HEK293 (cell line): ENCODE measurements at regions not wholly inside any gene's neighbourhood (a gene's known extent, or its start where the extent isn't known, plus 50 kb on each side); places are given as distances from the start of the nearest gene placed in this dataset.

Source experiments
- CTCF ChIA-PET: fragments of 350-600 bp; formaldehyde crosslinking; extraction: SDS; loops from one replicate; lab custom pipeline; 2021; ENCODE audit warnings: antibody characterized with exemption; lab: Yijun Ruan, JAX
- POLR2A ChIA-PET: fragments of 300-600 bp; formaldehyde crosslinking; extraction: SDS; loops from one replicate; lab custom pipeline; 2020; ENCODE audit warnings: antibody characterized with exemption, inconsistent platforms; lab: Yijun Ruan, JAX
- H3K27ac ChIP-seq: fragments of 200-500 bp; sonication (Bioruptor generic); 2 replicates; pipeline ENCODE4 v1.5.1; 2014; ENCODE audit warnings: low read depth, low read length, control low read depth, inconsistent platforms; ENCODE audit errors: extremely low read depth
- H3K36me3 ChIP-seq, 2 experiments: fragments of 200-500 bp in 1 of 2; sonication (Bioruptor generic) in 1 of 2; 1 replicate in 1 of 2; 2 replicates in 1 of 2; pipeline ENCODE4 v1.5.1; 2014 to 2017; ENCODE audit warnings: inconsistent platforms in 2 of 2, low read length in 2 of 2; ENCODE audit not compliant: control insufficient read depth in 2 of 2, insufficient read depth in 1 of 2
- H3K4me1 ChIP-seq: fragments of 200-500 bp; sonication (Bioruptor generic); 2 replicates; pipeline ENCODE4 v1.5.1; 2014; ENCODE audit warnings: mild to moderate bottlenecking, low read length, inconsistent platforms; ENCODE audit not compliant: control insufficient read depth, insufficient read depth
- H3K4me3 ChIP-seq: 2 replicates; pipeline ENCODE4 v1.5.1; 2011; ENCODE audit warnings: low read depth, mild to moderate bottlenecking, control low read depth, low read length, moderate library complexity
- H3K9me3 ChIP-seq: fragments of 200-500 bp; sonication (Bioruptor generic); 2 replicates; pipeline ENCODE4 v1.5.1; 2014; ENCODE audit warnings: low read depth, low read length, inconsistent platforms; ENCODE audit not compliant: control insufficient read depth, insufficient read depth
- BCL11A ChIP-seq: fragments of 450-650 bp; formaldehyde crosslinking; IDR thresholded peaks from 2 replicates; pipeline ENCODE4 v1.5.1; 2016; ENCODE audit warnings: low read depth, missing biosample characterization, missing genetic modification characterization
- GLIS2 ChIP-seq: fragments of 450-650 bp; formaldehyde crosslinking; IDR thresholded peaks from 2 replicates; pipeline ENCODE4 v1.5.1; 2016; ENCODE audit warnings: missing biosample characterization, missing genetic modification characterization
- HOXD13 ChIP-seq: sonication (generic); formaldehyde crosslinking; IDR thresholded peaks from 2 replicates; pipeline ENCODE4 v1.8.0; 2022; ENCODE audit warnings: missing genetic modification reagents, borderline replicate concordance
- PRDM1 ChIP-seq: fragments of 450-650 bp; formaldehyde crosslinking; IDR thresholded peaks from 2 replicates; pipeline ENCODE4; 2016; ENCODE audit warnings: missing biosample characterization, missing genetic modification characterization
- PRDM6 ChIP-seq: fragments of 450-650 bp; formaldehyde crosslinking; IDR thresholded peaks from 2 replicates; pipeline ENCODE4 v1.5.1; 2017; ENCODE audit warnings: missing biosample characterization, missing genetic modification characterization
- REST ChIP-seq: fragments of 450-650 bp; formaldehyde crosslinking; IDR thresholded peaks from 2 replicates; pipeline ENCODE4 v1.5.1; 2016; ENCODE audit warnings: missing biosample characterization, missing genetic modification characterization
- YY1 ChIP-seq: fragments of 450-650 bp; formaldehyde crosslinking; IDR thresholded peaks from 2 replicates; pipeline ENCODE4 v1.5.1; 2018; ENCODE audit warnings: missing biosample characterization, missing genetic modification characterization
- YY2 ChIP-seq: fragments of 450-650 bp; formaldehyde crosslinking; IDR thresholded peaks from 2 replicates; pipeline ENCODE4 v1.5.1; 2016; ENCODE audit warnings: missing biosample characterization, missing genetic modification characterization
- ZFP37 ChIP-seq: fragments of 450-650 bp; formaldehyde crosslinking; IDR thresholded peaks from 2 replicates; pipeline ENCODE4 v1.5.1; 2016; ENCODE audit warnings: missing biosample characterization, missing genetic modification characterization
- ZNF133 ChIP-seq: fragments of 450-650 bp; formaldehyde crosslinking; IDR thresholded peaks from 2 replicates; pipeline ENCODE4 v1.5.1; 2016; ENCODE audit warnings: missing biosample characterization, missing genetic modification characterization
- ZNF174 ChIP-seq: fragments of 450-650 bp; formaldehyde crosslinking; IDR thresholded peaks from 2 replicates; pipeline ENCODE4 v1.5.0; 2017; ENCODE audit warnings: missing biosample characterization, mild to moderate bottlenecking, missing genetic modification characterization
- ZNF2 ChIP-seq: fragments of 450-650 bp; formaldehyde crosslinking; IDR thresholded peaks from 2 replicates; pipeline ENCODE4 v1.5.1; 2016; ENCODE audit warnings: missing biosample characterization, missing genetic modification characterization
- ZNF248 ChIP-seq: fragments of 450-650 bp; formaldehyde crosslinking; IDR thresholded peaks from 2 replicates; pipeline ENCODE4 v1.5.1; 2017; ENCODE audit warnings: missing biosample characterization, missing genetic modification characterization
- ZNF48 ChIP-seq: fragments of 450-650 bp; formaldehyde crosslinking; IDR thresholded peaks from 2 replicates; pipeline ENCODE4 v1.5.1; 2016; ENCODE audit warnings: missing biosample characterization, missing genetic modification characterization
- ZNF560 ChIP-seq: fragments of 450-650 bp; formaldehyde crosslinking; IDR thresholded peaks from 2 replicates; pipeline ENCODE4 v1.5.1; 2017; ENCODE audit warnings: missing biosample characterization, missing genetic modification characterization, borderline replicate concordance
- ZNF704 ChIP-seq: fragments of 450-650 bp; formaldehyde crosslinking; IDR thresholded peaks from 2 replicates; pipeline ENCODE4 v1.5.1; 2016; ENCODE audit warnings: missing biosample characterization, missing genetic modification characterization
- ZNF707 ChIP-seq: fragments of 450-650 bp; formaldehyde crosslinking; IDR thresholded peaks from 2 replicates; pipeline ENCODE4 v1.5.1; 2016; ENCODE audit warnings: missing biosample characterization, missing genetic modification characterization
- ZNF76 ChIP-seq: fragments of 450-650 bp; formaldehyde crosslinking; IDR thresholded peaks from 2 replicates; pipeline ENCODE4; 2016; ENCODE audit warnings: low read depth, missing biosample characterization, missing genetic modification characterization, borderline replicate concordance
- ZNF837 ChIP-seq: fragments of 450-650 bp; formaldehyde crosslinking; IDR thresholded peaks from 2 replicates; pipeline ENCODE4 v1.5.1; 2016; ENCODE audit warnings: missing biosample characterization, missing genetic modification characterization
- ZSCAN16 ChIP-seq: fragments of 450-650 bp; formaldehyde crosslinking; IDR thresholded peaks from 2 replicates; pipeline ENCODE4 v1.5.1; 2016; ENCODE audit warnings: missing biosample characterization, missing genetic modification characterization
- ZSCAN23 ChIP-seq: fragments of 450-650 bp; formaldehyde crosslinking; IDR thresholded peaks from 2 replicates; pipeline ENCODE4 v1.5.1; 2016; ENCODE audit warnings: missing biosample characterization, missing genetic modification characterization
- ZSCAN30 ChIP-seq: fragments of 450-650 bp; IDR thresholded peaks from 2 replicates; pipeline ENCODE4 v1.5.1; 2018; ENCODE audit warnings: missing biosample characterization, mild to moderate bottlenecking, missing genetic modification characterization, moderate library complexity
- ZSCAN4 ChIP-seq: fragments of 450-650 bp; formaldehyde crosslinking; IDR thresholded peaks from 2 replicates; pipeline ENCODE4 v1.5.1; 2017; ENCODE audit warnings: missing biosample characterization, missing genetic modification characterization

- ChIA-PET CTCF (no interaction called here), POLR2A (no interaction called here)
- no peaks in the 10 kb centered on the region for H3K9me3 ChIP-seq
- TF ChIP-seq ZNF837 (tag by site-specific recombination) (no peak), ZNF707 (tag by site-specific recombination) (no peak), HOXD13 (CRISPR knock-in tag) (no peak), ZNF174 (tag by site-specific recombination) (no peak), ZSCAN16 (tag by site-specific recombination) (no peak), ZNF560 (tag by site-specific recombination) (no peak), ZSCAN23 (tag by site-specific recombination) (no peak), ZSCAN30 (tag by site-specific recombination) (no peak), ZSCAN4 (tag by site-specific recombination) (no peak), GLIS2 (tag by site-specific recombination) (no peak), ZNF704 (no peak), ZNF48 (tag by site-specific recombination) (no peak), PRDM1 (no peak), ZNF248 (tag by site-specific recombination) (no peak), PRDM6 (tag by site-specific recombination) (no peak)
- no peaks in the 10 kb centered on the region for H3K36me3 ChIP-seq
- no peak overlapping the region for H3K27ac ChIP-seq
- H3K4me1 ChIP-seq, result no peaks in the 10 kb centered on the region
- H3K4me3 ChIP-seq, result no peak overlapping the region
Measured at GRCh38 chr18:78514910-78515670, 464.5 kb upstream of the SALL3 start.

GRCh38 chr18:78517328-78517727, 462.3 kb upstream of the SALL3 start:
- Histone ChIP-seq H3K27ac (no peak overlapping the region), H3K4me3 (no peak overlapping the region), H3K4me1 (no peaks in the 10 kb centered on the region), H3K36me3 (no peaks in the 10 kb centered on the region), H3K9me3 (no peaks in the 10 kb centered on the region)
- CTCF ChIA-PET, result interaction anchor here (0.6 kb wide), 1 partner anchor 359 kb away, joined by 3 read pairs; no protein-coding TSS in a partner anchor
- TF ChIP-seq ZNF76 (tag by site-specific recombination), result no peak
- no peak for TF ChIP-seq BCL11A (tag by site-specific recombination)
- TF ChIP-seq YY1, result no peak
- no peak for TF ChIP-seq ZNF2 (tag by site-specific recombination)
- no peak for TF ChIP-seq REST (tag by site-specific recombination)
- TF ChIP-seq ZNF133, result no peak
- no peak for TF ChIP-seq YY2
- no peak for TF ChIP-seq ZFP37 (tag by site-specific recombination)
- POLR2A ChIA-PET, result no interaction called here
